IMR-90 (cell line): ENCODE measurements at regions not wholly inside any gene's neighbourhood (a gene's known extent, or its start where the extent isn't known, plus 50 kb on each side); places are given as distances from the start of the nearest gene placed in this dataset.

Source experiments
- ATAC-seq: fragments of 200-7000 bp; cut with Tn5 transposase; 2 replicates; pipeline ENCODE4 v1.9.1; 2020; ENCODE audit warnings: low read depth, mild to moderate bottlenecking, moderate library complexity
- BruUV-seq: library from RNA; stranded (reverse); fragments of 400-500 nt; replicated peaks from 2 replicates; lab custom pipeline; 2021; lab: Mats Ljungman, UMichigan
- CTCF ChIA-PET: fragments of 300-600 bp; formaldehyde crosslinking; extraction: SDS; loops from one replicate; lab custom pipeline; 2021; ENCODE audit warnings: antibody characterized with exemption; lab: Yijun Ruan, JAX
- POLR2A ChIA-PET: fragments of 300-600 bp; sonication (Branson Sonifier 250); formaldehyde crosslinking; loops from one replicate; lab custom pipeline; 2022; ENCODE audit warnings: antibody characterized with exemption; ENCODE audit not compliant: unreplicated experiment; lab: Charles Lee
- DNase-seq: peaks from one replicate; pipeline ENCODE4 v3.0.0; 2013
- H2AFZ ChIP-seq: replicated peaks from 2 replicates; pipeline ENCODE3; 2013; ENCODE audit warnings: low read length, mild to moderate bottlenecking; ENCODE audit not compliant: poor library complexity
- H2AK5ac ChIP-seq: 2 replicates; pipeline ENCODE4 v1.6.1; 2013; ENCODE audit warnings: low read depth, low read length, inconsistent platforms
- H2AK9ac ChIP-seq: replicated peaks from 2 replicates; pipeline ENCODE3; 2013; ENCODE audit warnings: mild to moderate bottlenecking, low read depth, low read length, moderate library complexity; ENCODE audit not compliant: poor library complexity
- H2BK120ac ChIP-seq: 2 replicates; pipeline ENCODE4 v1.6.1; 2013; ENCODE audit warnings: low read depth, low read length, inconsistent platforms
- H2BK15ac ChIP-seq: 3 replicates; pipeline ENCODE4 v1.6.1; 2013; ENCODE audit warnings: low read depth, low read length, inconsistent platforms
- H2BK20ac ChIP-seq: 2 replicates; pipeline ENCODE4 v1.6.1; 2013; ENCODE audit warnings: low read depth, mild to moderate bottlenecking, inconsistent platforms, low read length, moderate library complexity
- H2BK5ac ChIP-seq: 2 replicates; pipeline ENCODE4 v1.6.1; 2013; ENCODE audit warnings: mild to moderate bottlenecking, low read depth, low read length, inconsistent platforms; ENCODE audit not compliant: poor library complexity, severe bottlenecking
- H3K14ac ChIP-seq: replicated peaks from 2 replicates; pipeline ENCODE4 v1.6.1; 2013; ENCODE audit warnings: low read depth, low read length, inconsistent platforms
- H3K18ac ChIP-seq: 2 replicates; pipeline ENCODE4 v1.6.1; 2013; ENCODE audit warnings: low read depth, low read length, control low read depth
- H3K23ac ChIP-seq: 2 replicates; pipeline ENCODE4 v1.6.1; 2013; ENCODE audit warnings: low read depth, low read length, inconsistent platforms
- H3K27ac ChIP-seq: 2 replicates; pipeline ENCODE4 v1.5.1; 2013; ENCODE audit warnings: mild to moderate bottlenecking, control low read depth, low read length; ENCODE audit not compliant: insufficient read depth
- H3K27me3 ChIP-seq: 2 replicates; pipeline ENCODE4 v1.6.1; 2013; ENCODE audit warnings: low read length; ENCODE audit not compliant: control insufficient read depth, insufficient read depth
- H3K36me3 ChIP-seq: 2 replicates; pipeline ENCODE4 v1.6.1; 2013; ENCODE audit warnings: low read length, mixed read lengths; ENCODE audit not compliant: control insufficient read depth, insufficient read depth
- H3K4ac ChIP-seq: 2 replicates; pipeline ENCODE4 v1.6.1; 2013; ENCODE audit warnings: low read depth, low read length, inconsistent platforms
- H3K4me1 ChIP-seq: 2 replicates; pipeline ENCODE4 v1.6.1; 2013; ENCODE audit warnings: low read length, mixed read lengths; ENCODE audit not compliant: control insufficient read depth, insufficient read depth
- H3K4me2 ChIP-seq: 2 replicates; pipeline ENCODE4 v1.6.1; 2013; ENCODE audit warnings: low read depth, mild to moderate bottlenecking, control low read depth, low read length, moderate library complexity
- H3K4me3 ChIP-seq: 2 replicates; pipeline ENCODE4 v1.5.1; 2013; ENCODE audit warnings: low read depth, mild to moderate bottlenecking, control low read depth, low read length, moderate library complexity; ENCODE audit not compliant: insufficient read depth
- H3K56ac ChIP-seq: 2 replicates; pipeline ENCODE4 v1.6.1; 2013; ENCODE audit warnings: low read length, inconsistent platforms; ENCODE audit not compliant: insufficient read depth; ENCODE audit errors: extremely low read depth
- H3K79me1 ChIP-seq, 2 experiments: 2 replicates each; pipeline ENCODE4 v1.6.1; 2013; ENCODE audit warnings: low read length in 2 of 2, inconsistent platforms in 1 of 2, low read depth in 1 of 2
- H3K9ac ChIP-seq: 2 replicates; pipeline ENCODE4 v1.6.1; 2013; ENCODE audit warnings: low read depth, low read length, control low read depth
- H3K9me1 ChIP-seq: 2 replicates; pipeline ENCODE4 v1.6.1; 2013; ENCODE audit warnings: low read length, inconsistent platforms; ENCODE audit not compliant: insufficient read depth
- H3K9me3 ChIP-seq: 2 replicates; pipeline ENCODE4 v1.6.1; 2013; ENCODE audit warnings: low read length; ENCODE audit not compliant: control insufficient read depth, insufficient read depth
- H4K20me1 ChIP-seq: 2 replicates; pipeline ENCODE4 v1.6.1; 2013; ENCODE audit warnings: low read length, inconsistent platforms; ENCODE audit not compliant: insufficient read depth
- H4K5ac ChIP-seq: 2 replicates; pipeline ENCODE4 v1.6.1; 2013; ENCODE audit warnings: mild to moderate bottlenecking, low read depth, low read length, control low read depth
- H4K8ac ChIP-seq, 2 experiments: 2 replicates each; pipeline ENCODE4 v1.6.1; 2013; ENCODE audit warnings: low read depth in 2 of 2, low read length in 2 of 2, control low read depth in 1 of 2, inconsistent platforms in 1 of 2
- H4K91ac ChIP-seq: 2 replicates; pipeline ENCODE4 v1.6.1; 2013; ENCODE audit warnings: low read depth, low read length, inconsistent platforms; ENCODE audit not compliant: insufficient read depth
- WGBS, 2 experiments: methylation state at CpG; one replicate each; pipeline versions ENCODE4 v1.1.5 to v1.1.7; 2013; ENCODE audit warnings: missing lambda C conversion rate in 2 of 2; ENCODE audit not compliant: insufficient read length in 1 of 2; ENCODE audit errors: extremely low coverage in 2 of 2; 5-methylcytosine and 5-hydroxymethylcytosine counted together
- dilution Hi-C: fragments of 300-500 bp; cut with HindIII; formaldehyde crosslinking; loops from one replicate; pipeline ENCODE4 v1.14.3; 2018; ENCODE audit warnings: low sequenced_read_pairs; ENCODE audit not compliant: unreplicated experiment
- in situ Hi-C: fragments of 300-500 bp; cut with MboI; formaldehyde crosslinking; loops from 3 replicates; pipeline ENCODE4 v1.14.3; 2019; ENCODE audit warnings: low sequenced_read_pairs, inconsistent platforms, mixed read lengths
- intact Hi-C: fragments of 100-400 bp; cut with micrococcal nuclease; formaldehyde crosslinking; loops from 2 replicates; pipeline ENCODE4 v1.10.0; 2022
- TF ChIP-seq, protein P1 (sequence below): fragments of 150-350 bp; IDR thresholded peaks from 2 replicates; pipeline ENCODE4 v1.6.1; 2016; ENCODE audit warnings: low read depth, mild to moderate bottlenecking, low read length, moderate library complexity, borderline replicate concordance

DNA sequence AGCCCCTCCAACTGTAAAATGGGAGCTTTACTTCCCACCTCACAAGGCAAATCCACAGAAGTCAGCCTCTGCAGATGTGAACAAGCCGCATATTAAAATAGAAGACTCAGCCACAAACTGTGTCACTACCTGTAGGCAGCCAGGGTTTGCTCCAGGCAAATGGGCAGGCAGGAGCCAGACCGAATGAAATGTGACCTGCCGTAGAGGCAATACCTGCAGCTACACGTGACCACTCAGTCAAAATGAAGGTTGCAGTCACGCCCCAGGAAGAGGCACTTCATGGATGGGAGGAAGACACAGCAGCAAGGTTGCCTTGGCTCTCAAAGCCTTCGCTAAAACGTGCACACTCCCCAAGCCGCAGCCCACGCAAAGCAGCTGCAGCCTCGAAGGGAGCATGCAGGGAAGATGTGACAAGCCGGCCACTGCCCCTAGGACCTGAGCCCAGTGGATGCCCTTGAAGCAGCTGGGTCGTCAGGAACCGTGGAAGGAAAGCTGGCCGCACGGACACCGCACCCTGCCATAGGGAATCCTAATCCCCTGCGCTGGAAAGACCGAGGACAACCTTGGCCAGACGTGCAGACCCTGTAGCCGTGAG, 53.1 kb downstream of the SHANK2 start:
- no peaks in the 10 kb centered on the region for H3K9me3 ChIP-seq
- no peaks in the 10 kb centered on the region for H3K9me1 ChIP-seq
- H2AK9ac ChIP-seq = no peak overlapping the region
- no peak overlapping the region for H3K23ac ChIP-seq
- TF ChIP-seq, protein P1, sequence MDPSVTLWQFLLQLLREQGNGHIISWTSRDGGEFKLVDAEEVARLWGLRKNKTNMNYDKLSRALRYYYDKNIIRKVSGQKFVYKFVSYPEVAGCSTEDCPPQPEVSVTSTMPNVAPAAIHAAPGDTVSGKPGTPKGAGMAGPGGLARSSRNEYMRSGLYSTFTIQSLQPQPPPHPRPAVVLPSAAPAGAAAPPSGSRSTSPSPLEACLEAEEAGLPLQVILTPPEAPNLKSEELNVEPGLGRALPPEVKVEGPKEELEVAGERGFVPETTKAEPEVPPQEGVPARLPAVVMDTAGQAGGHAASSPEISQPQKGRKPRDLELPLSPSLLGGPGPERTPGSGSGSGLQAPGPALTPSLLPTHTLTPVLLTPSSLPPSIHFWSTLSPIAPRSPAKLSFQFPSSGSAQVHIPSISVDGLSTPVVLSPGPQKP = no peak
- no peak overlapping the region for H2BK5ac ChIP-seq
- no peak overlapping the region for H3K18ac ChIP-seq
- no peak overlapping the region for H2BK15ac ChIP-seq
- H3K4ac ChIP-seq = no peak overlapping the region
- no peaks in the 10 kb centered on the region for H3K27me3 ChIP-seq
- no peak overlapping the region for H3K9ac ChIP-seq
- dilution Hi-C loops = no loop called here
- no peaks in the 10 kb centered on the region; a peak in 2 of 4 replicates for H3K79me1 ChIP-seq
- no peak overlapping the region for H2AK5ac ChIP-seq
- intact Hi-C loops = no loop called here
- DNase-seq (no peak), ATAC-seq (no peak)
- no peak overlapping the region for H3K4me2 ChIP-seq
- H4K5ac ChIP-seq = no peak overlapping the region
- H3K4me3 ChIP-seq = no peak overlapping the region
- in situ Hi-C loops = no loop called here
- no peak overlapping the region for H3K56ac ChIP-seq
- H2BK120ac ChIP-seq = no peak overlapping the region
- 71% methylated on average over 15 of the region's 20 CpGs; no CpG with 5 or more reads in 1 of the 2 experiments for WGBS, 2 experiments
- ChIA-PET CTCF (no interaction called here), POLR2A (no interaction called here)
- no peak overlapping the region for H2BK20ac ChIP-seq
- BruUV-seq = no TSS peak
- H2AFZ ChIP-seq = no peak overlapping the region
- H4K8ac ChIP-seq = no peak overlapping the region
- no peak overlapping the region for H3K14ac ChIP-seq
- H4K91ac ChIP-seq = no peak overlapping the region
- peaks cover 3% of the 10 kb centered on the region; the same call in 1 of the 2 replicates for H3K4me1 ChIP-seq
- H3K36me3 ChIP-seq = peaks cover 7% of the 10 kb centered on the region; the same call in 1 of the 2 replicates
- H3K27ac ChIP-seq = no peak overlapping the region
- no peaks in the 10 kb centered on the region; the same call in 1 of the 2 replicates for H4K20me1 ChIP-seq
